CD4-positive, CD25-positive, alpha-beta regulatory T cell (primary cell): ENCODE measurements at regions not wholly inside any gene's neighbourhood (a gene's known extent, or its start where the extent isn't known, plus 50 kb on each side); places are given as distances from the start of the nearest gene placed in this dataset.

ENCODE experiments used
- ATAC-seq, 2 donors: fragments of 150-1000 bp; cut with Tn5 transposase; one replicate each; pipeline ENCODE4 v1.10.0; 2021; ENCODE audit warnings: low read depth in 2 of 2, moderate number of reproducible peaks in 2 of 2, moderate library complexity in 1 of 2
- DNase-seq, 3 donors: peaks; one replicate each; pipeline versions ENCODE4 v3.0.0 to v3.0.0-alpha.2; 2012 to 2022; ENCODE audit warnings: mixed read lengths in 1 of 3
- H3K27ac ChIP-seq: one replicate; pipeline ENCODE4 v1.7.0; 2013; ENCODE audit warnings: mild to moderate bottlenecking, low read length; ENCODE audit not compliant: insufficient read depth, poor library complexity, severe bottlenecking
- H3K27me3 ChIP-seq: one replicate; pipeline ENCODE4 v1.7.0; 2013; ENCODE audit warnings: low read length; ENCODE audit not compliant: control insufficient read depth, insufficient read depth
- H3K36me3 ChIP-seq: one replicate; pipeline ENCODE4 v1.7.0; 2013; ENCODE audit warnings: mild to moderate bottlenecking, low read length, moderate library complexity; ENCODE audit not compliant: control insufficient read depth, insufficient read depth
- H3K4me1 ChIP-seq: 2 replicates; pipeline ENCODE4 v1.7.0; 2013; ENCODE audit warnings: mild to moderate bottlenecking, low read length; ENCODE audit not compliant: insufficient read depth, control insufficient read depth, poor library complexity, severe bottlenecking
- H3K4me3 ChIP-seq: one replicate; pipeline ENCODE4 v1.7.0; 2013; ENCODE audit warnings: low read depth, mild to moderate bottlenecking, low read length, moderate library complexity
- H3K9me3 ChIP-seq, 2 experiments: 1 replicate in 1 of 2; 2 replicates in 1 of 2; pipeline ENCODE4 v1.7.0; 2013; ENCODE audit warnings: low read length in 2 of 2, mild to moderate bottlenecking in 1 of 2, moderate library complexity in 1 of 2; ENCODE audit not compliant: control insufficient read depth in 2 of 2
- H3K27ac Mint-ChIP-seq, 3 donors: one replicate each; pipeline ENCODE4 v1.8.0; 2020 to 2022; ENCODE audit warnings: mild to moderate bottlenecking in 3 of 3, mixed read lengths in 3 of 3, moderate library complexity in 2 of 3
- H3K27me3 Mint-ChIP-seq: one replicate; pipeline ENCODE4 v1.8.0; 2022; ENCODE audit warnings: mild to moderate bottlenecking, mixed read lengths
- H3K36me3 Mint-ChIP-seq: one replicate; pipeline ENCODE4 v1.8.0; 2020; ENCODE audit warnings: mixed read lengths
- H3K4me1 Mint-ChIP-seq, 4 donors: one replicate each; pipeline ENCODE4 v1.8.0; 2020 to 2022; ENCODE audit warnings: mixed read lengths in 4 of 4, mild to moderate bottlenecking in 1 of 4
- H3K4me3 Mint-ChIP-seq, 4 donors: one replicate each; pipeline ENCODE4 v1.8.0; 2020 to 2022; ENCODE audit warnings: mild to moderate bottlenecking in 4 of 4, mixed read lengths in 4 of 4, moderate library complexity in 3 of 4
- H3K9me3 Mint-ChIP-seq, 7 donors: one replicate each; pipeline ENCODE4 v1.8.0; 2020 to 2022; ENCODE audit warnings: mixed read lengths in 7 of 7, mild to moderate bottlenecking in 3 of 7, moderate library complexity in 2 of 7

- peaks cover 0 to 6% (median 4%) of the 10 kb centered on the region in 7 donors for H3K9me3 Mint-ChIP-seq
- no peak overlapping the region for H3K4me3 Mint-ChIP-seq
- H3K27me3 Mint-ChIP-seq, result peaks cover 4% of the 10 kb centered on the region
- ATAC-seq (no peak), DNase-seq (no peak)
- H3K4me1 Mint-ChIP-seq, result no peaks in the 10 kb centered on the region
- Histone ChIP-seq H3K36me3 (no peaks in the 10 kb centered on the region), H3K27me3 (no peaks in the 10 kb centered on the region), H3K4me1 (no peaks in the 10 kb centered on the region), H3K9me3 (no peaks in the 10 kb centered on the region), H3K27ac (no peak overlapping the region), H3K4me3 (no peak overlapping the region)
- H3K27ac Mint-ChIP-seq, result no peak overlapping the region
- H3K36me3 Mint-ChIP-seq, result no peaks in the 10 kb centered on the region
These were observed 317.1 kb upstream of the ST6GAL2 start for GRCh38 chr2:107202962-107203591.

- no peaks in the 10 kb centered on the region for H3K36me3 ChIP-seq
- DNase-seq (no peak), ATAC-seq (no peak)
- H3K27ac Mint-ChIP-seq, result no peak overlapping the region
- H3K4me1 Mint-ChIP-seq, result no peaks in the 10 kb centered on the region
- H3K4me3 ChIP-seq, result no peak overlapping the region
- no peak overlapping the region for H3K27ac ChIP-seq
- no peaks in the 10 kb centered on the region for H3K27me3 ChIP-seq
- H3K4me3 Mint-ChIP-seq, result no peak overlapping the region
- peaks cover 0 to 5% (median 4%) of the 10 kb centered on the region in 7 donors for H3K9me3 Mint-ChIP-seq
- H3K36me3 Mint-ChIP-seq, result no peaks in the 10 kb centered on the region
- H3K27me3 Mint-ChIP-seq, result no peaks in the 10 kb centered on the region
- H3K9me3 ChIP-seq, result no peaks in the 10 kb centered on the region
- H3K4me1 ChIP-seq, result no peaks in the 10 kb centered on the region
These were observed 329.7 kb upstream of the ST6GAL2 start for GRCh38 chr2:107215401-107216350.

DNA sequence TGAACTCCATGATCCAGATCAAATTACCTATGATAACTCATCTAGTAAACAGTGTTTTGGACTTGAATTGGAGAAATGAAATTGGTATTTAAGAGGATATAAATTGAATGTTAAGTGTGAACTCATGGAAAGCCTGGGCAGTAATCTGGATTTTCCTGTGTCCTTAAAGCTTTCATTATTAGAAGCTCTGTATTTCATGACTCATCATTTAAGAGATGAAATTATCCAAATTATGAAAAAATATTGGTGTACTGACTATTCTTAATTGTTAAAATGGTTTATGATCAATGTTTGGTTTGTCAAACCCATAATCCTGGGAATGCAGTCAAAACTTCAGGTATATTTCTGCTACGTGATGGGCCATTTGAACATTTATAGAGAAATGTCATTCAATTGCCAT, 332.2 kb upstream of the ST6GAL2 start:
- ATAC-seq, result no peak
- Histone ChIP-seq H3K4me1 (no peaks in the 10 kb centered on the region), H3K4me3 (no peak overlapping the region), H3K27ac (no peak overlapping the region), H3K27me3 (no peaks in the 10 kb centered on the region), H3K36me3 (no peaks in the 10 kb centered on the region), H3K9me3 (no peaks in the 10 kb centered on the region)
- H3K4me3 Mint-ChIP-seq, result no peak overlapping the region
- no peak for DNase-seq
- H3K36me3 Mint-ChIP-seq, result no peaks in the 10 kb centered on the region
- no peaks in the 10 kb centered on the region for H3K4me1 Mint-ChIP-seq
- no peaks in the 10 kb centered on the region for H3K27me3 Mint-ChIP-seq
- H3K27ac Mint-ChIP-seq, result no peak overlapping the region
- peaks cover 0 to 3% (median 0%) of the 10 kb centered on the region in 7 donors for H3K9me3 Mint-ChIP-seq

DNA sequence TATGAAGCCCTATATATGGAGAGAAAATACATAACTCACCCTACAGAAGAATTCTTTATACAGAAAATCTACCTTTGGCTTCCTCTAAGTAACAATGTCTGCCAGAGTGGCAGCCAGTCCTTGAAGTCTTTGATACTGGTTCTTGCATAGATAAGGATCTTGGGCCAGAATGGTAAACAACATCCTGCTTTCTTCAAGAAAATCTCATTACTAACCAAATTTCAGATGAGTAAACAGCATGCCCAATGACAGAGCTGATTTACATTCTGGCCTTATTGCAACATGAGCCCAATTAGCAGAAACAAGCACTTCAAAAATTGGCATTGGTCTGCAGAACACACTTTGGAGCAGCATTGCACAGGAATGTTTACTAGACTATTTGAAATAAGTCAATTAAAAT, 336.5 kb upstream of the ST6GAL2 start:
- Mint-ChIP-seq H3K4me3 (no peak overlapping the region), H3K36me3 (no peaks in the 10 kb centered on the region), H3K27ac (no peak overlapping the region), H3K4me1 (no peaks in the 10 kb centered on the region), H3K9me3 (peaks cover 0 to 3% (median 0%) of the 10 kb centered on the region in 7 donors), H3K27me3 (no peaks in the 10 kb centered on the region)
- Histone ChIP-seq H3K9me3 (no peaks in the 10 kb centered on the region), H3K4me3 (no peak overlapping the region), H3K27ac (no peak overlapping the region), H3K27me3 (no peaks in the 10 kb centered on the region), H3K36me3 (no peaks in the 10 kb centered on the region), H3K4me1 (no peaks in the 10 kb centered on the region)
- no peak for ATAC-seq
- no peak for DNase-seq

GRCh38 chr2:107235491-107236254, 349.7 kb upstream of the ST6GAL2 start:
- Histone ChIP-seq H3K27me3 (no peaks in the 10 kb centered on the region), H3K9me3 (no peaks in the 10 kb centered on the region), H3K27ac (no peak overlapping the region), H3K4me3 (no peak overlapping the region), H3K36me3 (no peaks in the 10 kb centered on the region), H3K4me1 (no peaks in the 10 kb centered on the region)
- Mint-ChIP-seq H3K4me1 (no peaks in the 10 kb centered on the region), H3K4me3 (no peak overlapping the region), H3K9me3 (peaks cover 2 to 7% (median 3%) of the 10 kb centered on the region in 7 donors), H3K27me3 (no peaks in the 10 kb centered on the region), H3K27ac (no peak overlapping the region), H3K36me3 (no peaks in the 10 kb centered on the region)
- DNase-seq, result no peak
- ATAC-seq, result no peak

DNA sequence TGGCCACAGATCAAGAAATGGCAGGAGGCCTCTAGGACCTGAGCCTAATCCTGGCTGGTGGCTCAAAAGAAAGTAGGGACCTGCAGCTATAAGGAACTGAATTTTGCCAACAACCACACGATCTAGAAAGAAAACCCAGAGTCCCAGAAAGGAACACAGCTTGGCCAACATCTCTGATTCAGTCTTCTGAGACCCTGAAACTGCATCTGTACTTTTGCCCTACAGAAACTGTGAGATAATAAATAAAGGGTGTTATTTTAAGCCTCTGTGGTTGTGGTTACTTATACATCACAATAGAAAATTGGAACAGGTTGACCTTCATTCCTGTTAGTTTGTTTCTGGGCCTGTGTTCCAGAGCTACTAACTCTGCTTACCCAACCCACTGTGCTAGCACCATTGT, 356.8 kb upstream of the ST6GAL2 start:
- Histone ChIP-seq H3K27me3 (no peaks in the 10 kb centered on the region), H3K4me3 (no peak overlapping the region), H3K36me3 (no peaks in the 10 kb centered on the region), H3K9me3 (no peaks in the 10 kb centered on the region), H3K27ac (no peak overlapping the region), H3K4me1 (no peaks in the 10 kb centered on the region)
- peaks cover 0 to 4% (median 2%) of the 10 kb centered on the region in 7 donors for H3K9me3 Mint-ChIP-seq
- H3K27me3 Mint-ChIP-seq, result no peaks in the 10 kb centered on the region
- ATAC-seq (no peak), DNase-seq (no peak)
- no peak overlapping the region for H3K4me3 Mint-ChIP-seq
- no peaks in the 10 kb centered on the region for H3K4me1 Mint-ChIP-seq
- no peak overlapping the region for H3K27ac Mint-ChIP-seq
- no peaks in the 10 kb centered on the region for H3K36me3 Mint-ChIP-seq

- ATAC-seq, result no peak
These were observed 363.0 kb upstream of the ST6GAL2 start for GRCh38 chr2:107248932-107249331.

More at GRCh38 chr2:107248932-107249331, 363.0 kb upstream of the ST6GAL2 start:
- H3K27ac Mint-ChIP-seq, result no peak overlapping the region
- Histone ChIP-seq H3K27me3 (no peaks in the 10 kb centered on the region), H3K9me3 (no peaks in the 10 kb centered on the region), H3K27ac (no peak overlapping the region), H3K4me3 (no peak overlapping the region), H3K4me1 (no peaks in the 10 kb centered on the region), H3K36me3 (no peaks in the 10 kb centered on the region)
- peaks cover 0 to 3% (median 0%) of the 10 kb centered on the region in 7 donors for H3K9me3 Mint-ChIP-seq
- no peak for DNase-seq
- H3K36me3 Mint-ChIP-seq, result no peaks in the 10 kb centered on the region
- no peaks in the 10 kb centered on the region for H3K4me1 Mint-ChIP-seq
- no peak overlapping the region for H3K4me3 Mint-ChIP-seq
- no peaks in the 10 kb centered on the region for H3K27me3 Mint-ChIP-seq
